Body of pancreas (tissue), 4 donors: ENCODE measurements at regions not wholly inside any gene's neighbourhood (a gene's known extent, or its start where the extent isn't known, plus 50 kb on each side); places are given as distances from the start of the nearest gene placed in this dataset.

Experiments used
- ATAC-seq: fragments of 150-250 bp; one replicate; pipeline ENCODE4 v1.9.1; 2016
- DNase-seq, 4 donors: peaks; one replicate each; pipeline ENCODE4 v3.0.0-alpha.2; 2019
- H3K27ac ChIP-seq, 4 donors: fragments of 200-600 bp; sonication (generic); 1 replicate in 3 of 4; 2 replicates in 1 of 4; pipeline versions ENCODE4 v1.5.1 to v1.6.1; 2016 to 2019; ENCODE audit warnings: mild to moderate bottlenecking in 1 of 4, mixed read lengths in 1 of 4, moderate library complexity in 1 of 4
- H3K27me3 ChIP-seq, 2 donors: fragments of 200-600 bp; sonication (generic); one replicate each; pipeline ENCODE4 v1.6.0; 2016; ENCODE audit warnings: mild to moderate bottlenecking in 1 of 2
- H3K36me3 ChIP-seq, 2 donors: fragments of 200-600 bp; sonication (generic); replicated peaks in 1 of 2; 2 replicates each; pipeline ENCODE4 v1.5.1; 2016; ENCODE audit warnings: low read depth in 2 of 2; ENCODE audit not compliant: insufficient read depth in 1 of 2
- H3K4me1 ChIP-seq: fragments of 200-600 bp; sonication (generic); one replicate; pipeline ENCODE4 v1.6.0; 2016
- H3K4me3 ChIP-seq, 2 donors: fragments of 200-600 bp; sonication (generic); 1 replicate in 1 of 2; 2 replicates in 1 of 2; pipeline ENCODE4 v1.5.1; 2016 to 2019
- H3K9me3 ChIP-seq, 3 donors: fragments of 200-600 bp; sonication (generic); 1 replicate in 2 of 3; 2 replicates in 1 of 3; pipeline ENCODE4 v1.5.1; 2016
- POLR2A ChIP-seq, 3 donors: fragments of 450-650 bp; IDR thresholded peaks; one replicate each; pipeline ENCODE4 v1.6.1; 2016; ENCODE audit warnings: antibody characterized with exemption in 3 of 3, mild to moderate bottlenecking in 2 of 3
- WGBS, 2 donors: methylation state at CpG; one replicate each; pipeline ENCODE4 v1.1.5; 2017; 5-methylcytosine and 5-hydroxymethylcytosine counted together
- intact Hi-C: fragments of 100-400 bp; cut with DNase I; formaldehyde crosslinking; loops from one replicate; pipeline ENCODE4 v1.15.1; 2023
- TF ChIP-seq, protein P1 (sequence below), 7 experiments: fragments of 450-650 bp in 4 of 7; fragments of 200-600 bp in 3 of 7; sonication (generic) in 3 of 7; IDR thresholded peaks; one replicate each; pipeline ENCODE4 v1.5.1; 2016 to 2019; ENCODE audit warnings: antibody characterized with exemption in 7 of 7

DNA sequence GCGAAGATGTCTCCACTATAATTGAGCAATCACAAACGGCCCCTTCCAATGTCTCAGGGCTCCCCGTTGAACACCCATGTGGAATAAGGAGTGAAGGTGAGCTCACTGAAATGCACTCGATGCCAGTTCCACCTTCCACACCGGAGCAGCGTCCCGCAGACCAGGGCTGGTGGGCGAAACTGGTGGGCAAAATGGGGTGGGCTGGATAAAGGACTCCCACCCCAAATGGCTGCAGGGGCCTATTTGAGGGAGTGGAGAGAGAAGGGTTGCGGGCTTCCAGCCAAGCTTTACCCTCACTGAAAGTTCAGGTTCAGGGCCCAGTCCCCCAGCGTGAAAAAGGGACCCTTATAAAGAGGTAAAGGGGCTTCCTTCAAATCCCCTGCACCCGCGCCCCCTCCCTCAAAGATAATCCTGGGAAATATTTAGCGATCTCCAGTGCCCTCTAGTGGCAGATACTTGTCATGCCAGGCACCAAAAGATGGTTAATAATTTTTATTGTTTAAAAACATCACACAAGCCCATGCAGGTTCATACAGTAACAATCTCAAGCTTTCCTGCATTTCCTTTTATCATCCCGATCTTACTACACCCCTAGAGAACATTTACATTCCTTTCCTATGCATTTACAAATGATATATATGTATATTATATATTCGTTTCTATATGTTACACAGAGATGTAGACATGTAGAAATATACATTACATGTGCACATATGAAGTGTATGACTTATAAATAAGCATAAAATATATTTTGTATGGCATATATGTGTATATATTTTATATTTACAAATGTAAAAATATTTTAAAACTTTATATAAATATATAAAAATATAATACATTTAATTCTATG is 58.2 kb upstream of the NKX2-2 start:
- ATAC-seq = peak; percentile 4
- Histone ChIP-seq H3K4me1 (no peaks in the 10 kb centered on the region), H3K27ac (no peak overlapping the region), H3K9me3 (no peaks in the 10 kb centered on the region), H3K4me3 (no peak overlapping the region), H3K27me3 (no peaks in the 10 kb centered on the region), H3K36me3 (no peaks in the 10 kb centered on the region)
- peak in 2 of 4 donors; percentile 16 to 18 for DNase-seq
- TF ChIP-seq POLR2A (IDR thresholded peaks at IDR 0.05) = no peak
- TF ChIP-seq, protein P1, sequence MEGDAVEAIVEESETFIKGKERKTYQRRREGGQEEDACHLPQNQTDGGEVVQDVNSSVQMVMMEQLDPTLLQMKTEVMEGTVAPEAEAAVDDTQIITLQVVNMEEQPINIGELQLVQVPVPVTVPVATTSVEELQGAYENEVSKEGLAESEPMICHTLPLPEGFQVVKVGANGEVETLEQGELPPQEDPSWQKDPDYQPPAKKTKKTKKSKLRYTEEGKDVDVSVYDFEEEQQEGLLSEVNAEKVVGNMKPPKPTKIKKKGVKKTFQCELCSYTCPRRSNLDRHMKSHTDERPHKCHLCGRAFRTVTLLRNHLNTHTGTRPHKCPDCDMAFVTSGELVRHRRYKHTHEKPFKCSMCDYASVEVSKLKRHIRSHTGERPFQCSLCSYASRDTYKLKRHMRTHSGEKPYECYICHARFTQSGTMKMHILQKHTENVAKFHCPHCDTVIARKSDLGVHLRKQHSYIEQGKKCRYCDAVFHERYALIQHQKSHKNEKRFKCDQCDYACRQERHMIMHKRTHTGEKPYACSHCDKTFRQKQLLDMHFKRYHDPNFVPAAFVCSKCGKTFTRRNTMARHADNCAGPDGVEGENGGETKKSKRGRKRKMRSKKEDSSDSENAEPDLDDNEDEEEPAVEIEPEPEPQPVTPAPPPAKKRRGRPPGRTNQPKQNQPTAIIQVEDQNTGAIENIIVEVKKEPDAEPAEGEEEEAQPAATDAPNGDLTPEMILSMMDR (IDR thresholded peaks at IDR 0.05) = peak; percentile 64 to 87 (median 68)
- 19 to 24% methylated on average over 9 to 15 of the region's 15 CpGs for WGBS, 2 donors
- intact Hi-C loops = no loop called here

DNA sequence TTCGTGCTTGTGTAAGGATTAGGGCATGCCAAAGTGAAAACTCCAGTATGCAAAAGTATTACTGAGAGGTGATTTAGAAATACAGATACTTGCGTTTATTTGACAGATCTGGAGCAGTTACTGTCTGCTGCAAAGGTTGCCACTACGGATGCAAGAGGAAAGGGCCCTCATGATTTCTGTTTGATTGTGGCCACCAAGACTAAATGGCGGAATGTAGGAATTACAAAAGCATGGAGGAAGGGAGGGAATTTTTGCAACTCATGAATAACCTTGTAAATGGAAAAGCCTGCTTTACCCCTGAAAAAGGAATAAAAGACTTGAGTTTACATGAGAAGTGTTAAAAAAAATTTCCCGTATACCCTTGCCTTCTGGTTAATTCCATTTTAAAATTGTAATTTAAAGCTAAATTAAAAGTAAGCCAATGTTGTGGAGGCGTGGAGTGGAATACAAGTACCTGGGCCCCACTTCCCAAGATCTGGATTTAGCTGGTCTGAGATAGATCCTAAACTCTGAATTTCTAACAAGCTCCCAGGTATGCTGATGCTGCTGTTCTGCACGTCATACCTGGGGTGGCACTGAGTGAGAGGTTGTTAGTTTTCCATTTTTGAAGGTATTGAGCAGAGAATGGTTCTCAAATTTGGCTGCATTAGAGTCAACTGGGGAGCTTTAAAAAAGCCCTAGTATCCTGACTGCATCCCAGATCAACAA is 56.6 kb upstream of the NKX2-2 start:
- Histone ChIP-seq H3K27ac (no peak overlapping the region), H3K4me3 (no peak overlapping the region), H3K36me3 (no peaks in the 10 kb centered on the region), H3K9me3 (no peaks in the 10 kb centered on the region), H3K4me1 (no peaks in the 10 kb centered on the region), H3K27me3 (no peaks in the 10 kb centered on the region)
- ATAC-seq (no peak), DNase-seq (no peak)
- TF ChIP-seq, protein P1 (IDR thresholded peaks at IDR 0.05) = no peak
- TF ChIP-seq POLR2A (IDR thresholded peaks at IDR 0.05) = no peak
- 65 to 66% methylated on average over 7 of the region's 7 CpGs for WGBS, 2 donors
- intact Hi-C loops = no loop called here

DNA sequence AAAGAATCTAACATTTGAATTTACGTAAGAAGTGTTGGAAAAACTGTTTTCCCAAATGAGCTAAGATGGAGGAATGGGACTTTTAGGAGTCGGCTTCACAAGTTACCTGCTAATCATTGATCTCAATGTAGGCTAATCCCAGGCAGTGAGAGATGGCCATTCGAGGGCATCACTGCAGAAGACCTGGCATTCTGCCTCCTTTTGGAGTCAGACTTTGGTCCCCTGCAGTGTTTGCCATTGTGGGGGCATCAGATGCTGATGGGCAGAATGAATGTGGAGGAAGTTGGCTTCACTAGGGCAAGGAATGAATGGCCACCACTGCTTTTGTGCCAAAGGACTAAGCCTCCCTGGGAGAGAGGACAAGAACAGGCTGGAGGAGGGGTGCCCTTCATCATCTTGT is 55.7 kb upstream of the NKX2-2 start:
- no peak for TF ChIP-seq POLR2A (IDR thresholded peaks at IDR 0.05)
- TF ChIP-seq, protein P1 (IDR thresholded peaks at IDR 0.05) = no peak
- Histone ChIP-seq H3K4me1 (no peaks in the 10 kb centered on the region), H3K27ac (no peak overlapping the region), H3K36me3 (no peaks in the 10 kb centered on the region), H3K27me3 (no peaks in the 10 kb centered on the region), H3K4me3 (no peak overlapping the region), H3K9me3 (no peaks in the 10 kb centered on the region)
- intact Hi-C loops = no loop called here
- 64 to 78% methylated on average over 3 of the region's 3 CpGs for WGBS, 2 donors
- ATAC-seq (no peak), DNase-seq (no peak)

DNA sequence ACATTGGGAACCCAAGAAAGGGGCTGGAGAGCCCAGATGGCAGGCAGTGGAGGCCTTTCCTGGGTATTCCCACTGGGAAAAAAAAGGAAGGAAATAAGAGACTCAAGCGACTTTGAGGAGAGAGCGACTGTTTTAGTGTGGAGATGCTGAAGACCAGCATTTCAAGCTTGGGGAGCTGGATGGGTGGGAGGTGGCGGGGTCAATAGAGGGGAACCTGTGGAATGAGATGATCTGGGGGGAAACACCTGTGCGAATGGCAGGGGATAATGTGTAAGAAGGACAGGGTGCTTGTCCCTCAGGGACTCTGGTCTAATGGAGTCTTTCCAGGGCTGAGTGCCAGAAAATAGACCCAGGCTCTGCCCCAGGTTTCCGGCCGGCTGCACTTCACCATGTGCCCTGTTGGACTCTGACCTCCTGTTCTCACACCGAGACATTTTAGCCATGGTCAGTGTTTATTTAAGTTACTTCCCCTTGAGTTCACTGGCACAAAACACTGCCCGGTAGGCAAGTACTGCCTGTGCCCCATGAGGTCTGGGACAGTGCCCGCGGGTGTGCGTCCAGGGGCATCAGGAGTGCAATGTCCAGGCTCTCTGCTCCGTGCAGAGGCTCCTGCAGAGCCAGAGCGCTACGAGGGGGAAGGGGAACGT is 50.4 kb upstream of the NKX2-2 start:
- Histone ChIP-seq H3K36me3 (no peaks in the 10 kb centered on the region), H3K27me3 (no peaks in the 10 kb centered on the region), H3K27ac (peak overlapping the region in 1 of 4 donors; percentile 17), H3K4me3 (no peak overlapping the region), H3K4me1 (no peaks in the 10 kb centered on the region), H3K9me3 (no peaks in the 10 kb centered on the region)
- no peak for TF ChIP-seq POLR2A (IDR thresholded peaks at IDR 0.05)
- TF ChIP-seq, protein P1 (IDR thresholded peaks at IDR 0.05) = no peak
- intact Hi-C loops = no loop called here
- DNase-seq = peak; percentile 14 to 60 (median 55)
- peak; percentile 58 for ATAC-seq
- 39 to 52% methylated on average over 15 of the region's 15 CpGs for WGBS, 2 donors
